Naive thymus-derived CD8-positive, alpha-beta T cell (primary cell): ENCODE measurements at regions not wholly inside any gene's neighbourhood (a gene's known extent, or its start where the extent isn't known, plus 50 kb on each side); places are given as distances from the start of the nearest gene placed in this dataset.

ENCODE experiments used
- ATAC-seq, 2 donors: fragments of 150-1000 bp; cut with Tn5 transposase in 1 of 2; sonication (Bioruptor Pico), chemical (Tn5 transposase) in 1 of 2; 1 replicate in 1 of 2; 2 replicates in 1 of 2; pipeline ENCODE4 v1.10.0; 2021; ENCODE audit warnings: mild to moderate bottlenecking in 2 of 2, moderate library complexity in 2 of 2
- POLR2A ChIA-PET: fragments of 350-600 bp; sonication (Branson Sonifier 250); formaldehyde crosslinking; loops from one replicate; lab custom pipeline; 2021; ENCODE audit warnings: antibody characterized with exemption; lab: Charles Lee
- DNase-seq, 10 donors: peaks; one replicate each; pipeline versions ENCODE4 v3.0.0 to v3.0.0-alpha.2; 2020 to 2022
- H3K27ac Mint-ChIP-seq, 10 donors: one replicate each; pipeline ENCODE4 v1.8.0; 2020 to 2022; ENCODE audit warnings: mild to moderate bottlenecking in 10 of 10, mixed read lengths in 10 of 10, moderate library complexity in 4 of 10, inconsistent platforms in 1 of 10
- H3K27me3 Mint-ChIP-seq, 5 donors: one replicate each; pipeline ENCODE4 v1.8.0; 2021 to 2022; ENCODE audit warnings: mixed read lengths in 5 of 5
- H3K36me3 Mint-ChIP-seq, 3 donors: one replicate each; pipeline ENCODE4 v1.8.0; 2020 to 2022; ENCODE audit warnings: mixed read lengths in 3 of 3, mild to moderate bottlenecking in 2 of 3, inconsistent platforms in 1 of 3
- H3K4me1 Mint-ChIP-seq, 4 donors: one replicate each; pipeline ENCODE4 v1.8.0; 2021 to 2022; ENCODE audit warnings: mixed read lengths in 4 of 4
- H3K4me3 Mint-ChIP-seq, 10 donors: one replicate each; pipeline ENCODE4 v1.8.0; 2020 to 2022; ENCODE audit warnings: mild to moderate bottlenecking in 10 of 10, mixed read lengths in 10 of 10, moderate library complexity in 6 of 10, inconsistent platforms in 1 of 10
- H3K9me3 Mint-ChIP-seq, 9 donors: one replicate each; pipeline ENCODE4 v1.8.0; 2020 to 2022; ENCODE audit warnings: mixed read lengths in 9 of 9, mild to moderate bottlenecking in 3 of 9, inconsistent platforms in 1 of 9, moderate library complexity in 1 of 9

GRCh38 chr5:173420108-173420507 is 91.9 kb upstream of the STC2 start:
- Mint-ChIP-seq H3K36me3 (peaks cover 0 to 17% (median 4%) of the 10 kb centered on the region in 3 donors), H3K27ac (no peak overlapping the region), H3K27me3 (peaks cover under 1 to 16% (median 5%) of the 10 kb centered on the region in 5 donors), H3K4me3 (no peak overlapping the region), H3K9me3 (peaks cover 11 to 59% (median 21%) of the 10 kb centered on the region in 9 donors), H3K4me1 (no peaks in the 10 kb centered on the region)
- no peak for ATAC-seq
- POLR2A ChIA-PET = no interaction called here
- no peak for DNase-seq

- POLR2A ChIA-PET = no interaction called here
- Mint-ChIP-seq H3K27me3 (peaks cover 6 to 42% (median 27%) of the 10 kb centered on the region in 5 donors), H3K4me3 (no peak overlapping the region), H3K4me1 (no peaks in the 10 kb centered on the region), H3K27ac (no peak overlapping the region), H3K36me3 (peaks cover 0 to 5% (median 0%) of the 10 kb centered on the region in 3 donors), H3K9me3 (peaks cover 5 to 28% (median 11%) of the 10 kb centered on the region in 9 donors)
- DNase-seq (no peak), ATAC-seq (no peak)
Observed at GRCh38 chr5:173413471-173413982, 85.3 kb upstream of the STC2 start.

GRCh38 chr5:173412566-173412965 is 84.4 kb upstream of the STC2 start:
- peaks cover 6 to 42% (median 27%) of the 10 kb centered on the region in 5 donors for H3K27me3 Mint-ChIP-seq
- no peak overlapping the region for H3K4me3 Mint-ChIP-seq
- no peak for ATAC-seq
- peak overlapping the region in 1 of 10 donors; percentile 54 for H3K27ac Mint-ChIP-seq
- H3K9me3 Mint-ChIP-seq = peaks cover 5 to 21% (median 10%) of the 10 kb centered on the region in 9 donors
- no peaks in the 10 kb centered on the region for H3K4me1 Mint-ChIP-seq
- POLR2A ChIA-PET = no interaction called here
- H3K36me3 Mint-ChIP-seq = peaks cover 0 to 5% (median 0%) of the 10 kb centered on the region in 3 donors
- DNase-seq = no peak

- POLR2A ChIA-PET = no interaction called here
- H3K27ac Mint-ChIP-seq = no peak overlapping the region
- H3K4me3 Mint-ChIP-seq = no peak overlapping the region
- H3K27me3 Mint-ChIP-seq = peaks cover 5 to 39% (median 27%) of the 10 kb centered on the region in 5 donors
- DNase-seq (no peak), ATAC-seq (no peak)
- peaks cover 5 to 16% (median 7%) of the 10 kb centered on the region in 9 donors for H3K9me3 Mint-ChIP-seq
- H3K4me1 Mint-ChIP-seq = no peaks in the 10 kb centered on the region
- peaks cover 0 to 2% (median 0%) of the 10 kb centered on the region in 3 donors for H3K36me3 Mint-ChIP-seq
Observed at GRCh38 chr5:173411791-173412555, 83.8 kb upstream of the STC2 start.

GRCh38 chr5:173410459-173411233 is 82.4 kb upstream of the STC2 start:
- Mint-ChIP-seq H3K36me3 (no peaks in the 10 kb centered on the region), H3K4me1 (no peaks in the 10 kb centered on the region), H3K4me3 (no peak overlapping the region), H3K27me3 (peaks cover 4 to 33% (median 27%) of the 10 kb centered on the region in 5 donors), H3K9me3 (peaks cover 0 to 5% (median 3%) of the 10 kb centered on the region in 9 donors), H3K27ac (peak overlapping the region in 1 of 10 donors; percentile 32)
- no peak for ATAC-seq
- no peak for DNase-seq
- POLR2A ChIA-PET = no interaction called here

GRCh38 chr5:173408946-173409345 is 80.7 kb upstream of the STC2 start:
- H3K9me3 Mint-ChIP-seq = peaks cover 0 to 2% (median 0%) of the 10 kb centered on the region in 9 donors
- H3K4me3 Mint-ChIP-seq = no peak overlapping the region
- H3K4me1 Mint-ChIP-seq = no peaks in the 10 kb centered on the region
- no peaks in the 10 kb centered on the region for H3K36me3 Mint-ChIP-seq
- POLR2A ChIA-PET = no interaction called here
- no peak for ATAC-seq
- peaks cover 4 to 30% (median 25%) of the 10 kb centered on the region in 5 donors for H3K27me3 Mint-ChIP-seq
- DNase-seq = no peak
- no peak overlapping the region for H3K27ac Mint-ChIP-seq

- Mint-ChIP-seq H3K27ac (no peak overlapping the region), H3K4me3 (no peak overlapping the region), H3K9me3 (peaks cover 0 to 4% (median 0%) of the 10 kb centered on the region in 9 donors), H3K4me1 (no peaks in the 10 kb centered on the region), H3K27me3 (peaks cover 0 to 10% (median 3%) of the 10 kb centered on the region in 5 donors), H3K36me3 (no peaks in the 10 kb centered on the region)
- POLR2A ChIA-PET = no interaction called here
- no peak for DNase-seq
- ATAC-seq = no peak
Observed at GRCh38 chr5:173399851-173400250, 71.6 kb upstream of the STC2 start.

- no peak overlapping the region for H3K27ac Mint-ChIP-seq
- no peaks in the 10 kb centered on the region for H3K36me3 Mint-ChIP-seq
- H3K9me3 Mint-ChIP-seq = peaks cover 0 to 17% (median 5%) of the 10 kb centered on the region in 9 donors
- ATAC-seq (no peak), DNase-seq (no peak)
- POLR2A ChIA-PET = no interaction called here
- peaks cover 0 to 23% (median 6%) of the 10 kb centered on the region in 5 donors for H3K27me3 Mint-ChIP-seq
- no peaks in the 10 kb centered on the region for H3K4me1 Mint-ChIP-seq
- H3K4me3 Mint-ChIP-seq = no peak overlapping the region
Observed at GRCh38 chr5:173397516-173397915, 69.3 kb upstream of the STC2 start.

DNA sequence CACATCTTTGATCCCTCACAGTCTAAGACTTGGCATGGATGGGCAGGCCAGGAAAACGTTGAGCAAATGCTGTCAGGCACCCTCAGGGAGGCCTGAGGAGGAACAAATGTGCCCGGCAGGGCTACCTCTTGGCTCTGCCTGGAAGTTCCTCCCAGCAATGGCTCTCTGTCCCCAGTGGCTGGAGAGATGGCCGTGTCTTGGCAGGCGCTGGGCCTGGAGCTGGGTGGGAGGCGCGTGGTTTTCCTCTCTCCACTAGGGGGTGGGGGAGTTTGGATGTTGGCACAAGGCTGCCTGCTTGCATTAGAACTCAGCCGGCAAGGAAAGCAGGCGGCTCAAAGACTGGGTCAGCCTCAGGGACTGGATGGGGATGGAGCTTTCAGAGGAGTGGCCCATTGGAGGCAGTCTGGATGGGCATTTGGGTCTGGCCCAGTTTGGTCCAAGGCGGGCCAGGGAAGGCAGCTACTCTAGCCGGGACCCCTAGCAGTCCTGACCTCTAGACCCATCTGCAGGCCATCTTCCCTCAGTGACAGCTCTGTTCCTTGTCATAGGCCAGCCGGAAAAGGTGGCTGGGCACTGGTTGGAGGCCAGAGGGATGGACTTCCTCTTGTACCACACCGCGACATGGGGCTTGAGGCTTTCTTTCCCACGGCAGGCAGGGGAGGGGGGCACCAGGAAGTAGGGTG is 68.2 kb upstream of the STC2 start:
- ATAC-seq = no peak
- Mint-ChIP-seq H3K9me3 (peaks cover 0 to 26% (median 5%) of the 10 kb centered on the region in 9 donors), H3K36me3 (no peaks in the 10 kb centered on the region), H3K4me3 (no peak overlapping the region), H3K27me3 (peaks cover 2 to 23% (median 8%) of the 10 kb centered on the region in 5 donors), H3K4me1 (no peaks in the 10 kb centered on the region), H3K27ac (no peak overlapping the region)
- no peak for DNase-seq
- POLR2A ChIA-PET = no interaction called here

GRCh38 chr5:173395933-173396308 is 67.7 kb upstream of the STC2 start:
- H3K36me3 Mint-ChIP-seq = peaks cover 0 to under 1% (median 0%) of the 10 kb centered on the region in 3 donors
- H3K27me3 Mint-ChIP-seq = peaks cover 3 to 26% (median 6%) of the 10 kb centered on the region in 5 donors
- no peak for ATAC-seq
- H3K9me3 Mint-ChIP-seq = peaks cover 0 to 26% (median 5%) of the 10 kb centered on the region in 9 donors
- H3K4me3 Mint-ChIP-seq = no peak overlapping the region
- no peak for DNase-seq
- H3K4me1 Mint-ChIP-seq = no peaks in the 10 kb centered on the region
- H3K27ac Mint-ChIP-seq = peak overlapping the region in 1 of 10 donors; percentile 35
- POLR2A ChIA-PET = no interaction called here

DNA sequence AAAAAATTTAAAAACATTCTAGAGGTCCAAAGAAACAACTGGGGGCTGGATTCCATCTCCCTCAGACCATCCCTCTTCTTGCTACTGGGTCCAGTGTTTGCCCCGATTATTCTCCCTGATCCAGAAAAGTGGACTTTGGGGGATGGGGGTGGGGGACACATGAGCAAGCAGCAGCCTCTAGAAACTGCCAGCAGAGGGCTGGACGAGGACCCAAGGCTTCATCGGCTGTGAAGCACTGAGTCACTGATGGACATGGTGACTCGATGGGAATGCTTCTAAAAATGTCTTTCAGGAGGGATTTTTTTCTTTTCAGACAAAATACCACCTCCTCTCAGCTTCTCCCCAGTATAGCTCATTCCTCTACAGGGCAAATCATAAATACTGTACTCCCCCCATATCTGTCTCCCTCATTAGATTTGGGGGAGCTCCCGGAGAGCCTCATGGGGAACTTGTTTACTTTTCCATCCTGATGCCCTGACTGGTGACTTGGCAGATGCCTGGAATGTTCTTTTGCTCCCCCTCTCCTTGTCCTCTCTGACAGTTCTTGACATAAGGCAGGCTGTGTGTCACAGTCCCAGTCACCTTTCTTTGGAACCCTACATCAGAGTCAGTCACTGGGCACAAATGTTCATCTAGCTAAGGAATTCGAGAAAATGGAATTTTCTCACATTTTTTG is 67.2 kb upstream of the STC2 start:
- POLR2A ChIA-PET = no interaction called here
- Mint-ChIP-seq H3K9me3 (peaks cover 0 to 26% (median 5%) of the 10 kb centered on the region in 9 donors), H3K4me3 (no peak overlapping the region)

DNA sequence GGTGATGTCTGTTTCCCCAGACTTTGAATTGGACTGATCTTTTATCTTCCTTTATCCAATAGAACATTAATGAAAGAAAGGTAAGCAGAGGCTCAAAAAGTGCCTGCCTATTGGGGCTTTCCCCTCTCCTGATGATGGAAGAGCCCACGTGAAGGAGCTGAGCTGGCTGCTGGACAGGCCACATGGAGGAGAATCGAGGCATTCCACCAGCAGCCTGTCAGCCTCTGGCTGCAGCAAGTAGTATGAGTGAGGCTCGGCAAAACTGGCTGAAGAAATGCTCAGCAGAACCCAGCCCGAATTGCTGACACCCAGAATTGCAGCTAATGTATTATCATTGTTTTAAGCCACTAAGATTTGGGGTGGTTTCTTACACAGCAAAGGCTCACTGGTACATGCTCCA is 66.5 kb upstream of the STC2 start:
- POLR2A ChIA-PET = no interaction called here
- Mint-ChIP-seq H3K4me1 (no peaks in the 10 kb centered on the region), H3K9me3 (peaks cover 0 to 26% (median 5%) of the 10 kb centered on the region in 9 donors), H3K4me3 (no peak overlapping the region), H3K27ac (no peak overlapping the region), H3K27me3 (peaks cover 8 to 39% (median 9%) of the 10 kb centered on the region in 5 donors), H3K36me3 (peaks cover 0 to 4% (median 0%) of the 10 kb centered on the region in 3 donors)
- DNase-seq = no peak
- ATAC-seq = no peak

More for the DNA sequence above, 67.2 kb upstream of the STC2 start:
- DNase-seq = no peak
- Mint-ChIP-seq H3K27me3 (peaks cover 5 to 32% (median 8%) of the 10 kb centered on the region in 5 donors), H3K27ac (peak overlapping the region in 1 of 10 donors; percentile 35), H3K36me3 (peaks cover 0 to 4% (median 0%) of the 10 kb centered on the region in 3 donors), H3K4me1 (no peaks in the 10 kb centered on the region)
- ATAC-seq = no peak
